Bone marrow (tissue), 2 donors: ENCODE measurements at regions not wholly inside any gene's neighbourhood (a gene's known extent, or its start where the extent isn't known, plus 50 kb on each side); places are given as distances from the start of the nearest gene placed in this dataset.

Experiments used
- DNase-seq, 2 donors: peaks; one replicate each; lab custom pipeline; 2025; lab: John Stamatoyannopoulos, UW

DNA sequence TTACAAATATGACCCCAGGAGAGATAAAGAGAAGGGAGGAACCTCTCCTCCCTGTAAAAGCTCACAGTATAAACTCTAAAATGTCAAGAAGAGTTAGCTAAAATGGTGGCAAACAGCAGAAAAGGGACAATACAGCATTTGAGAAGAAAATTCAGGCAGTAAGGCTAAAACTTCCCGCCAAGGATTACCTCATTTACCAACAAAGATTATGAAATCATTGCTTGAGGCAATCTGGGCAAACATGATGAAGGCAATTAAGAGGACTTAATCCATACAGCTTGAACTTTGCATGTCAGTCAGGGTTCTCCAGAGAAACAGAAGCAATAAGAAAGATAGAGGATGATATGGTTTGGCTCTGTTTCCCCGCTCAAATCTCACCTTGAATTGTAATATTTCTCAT lies 81.4 kb downstream of the CMPK2 start:
- DNase-seq: no peak

DNA sequence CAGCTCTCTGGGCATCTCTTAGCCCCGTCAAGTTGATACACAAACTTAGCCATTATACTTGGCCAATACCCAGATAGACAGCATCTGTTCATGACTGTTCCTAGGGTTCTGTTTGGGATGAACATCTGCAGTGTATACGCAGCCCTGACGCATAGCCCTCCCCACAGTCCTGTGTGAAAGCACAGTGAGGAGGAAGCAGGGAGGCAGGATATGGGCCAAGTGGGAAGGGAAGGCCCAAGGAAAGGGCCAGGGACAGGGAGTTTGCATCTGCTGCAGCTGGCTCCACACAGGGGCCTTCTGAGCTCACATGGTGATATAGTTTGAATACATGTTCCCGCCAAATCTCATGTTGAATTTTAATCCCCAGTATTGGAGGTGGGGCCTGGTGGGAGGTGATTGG lies 80.2 kb downstream of the CMPK2 start:
- DNase-seq: no peak

DNA sequence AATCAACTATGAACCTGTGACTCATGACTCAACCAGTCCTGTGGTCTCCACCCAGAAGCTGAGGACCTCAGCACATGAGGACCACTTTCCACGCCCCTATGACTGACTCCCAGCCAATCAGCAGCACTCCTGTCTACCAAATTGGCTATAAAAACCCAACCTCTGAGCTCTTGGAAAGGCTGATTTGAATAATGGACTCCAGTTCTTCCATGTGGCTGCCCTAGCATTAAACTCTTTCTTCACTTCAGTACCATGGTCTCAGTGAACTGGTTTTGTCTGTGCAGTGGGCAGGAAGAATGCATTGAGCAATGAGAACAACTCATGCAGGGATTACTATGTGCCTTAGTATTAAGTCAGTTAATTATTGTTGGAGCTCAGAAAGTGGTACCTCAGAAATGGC lies 78.3 kb downstream of the CMPK2 start:
- DNase-seq: no peak

DNA sequence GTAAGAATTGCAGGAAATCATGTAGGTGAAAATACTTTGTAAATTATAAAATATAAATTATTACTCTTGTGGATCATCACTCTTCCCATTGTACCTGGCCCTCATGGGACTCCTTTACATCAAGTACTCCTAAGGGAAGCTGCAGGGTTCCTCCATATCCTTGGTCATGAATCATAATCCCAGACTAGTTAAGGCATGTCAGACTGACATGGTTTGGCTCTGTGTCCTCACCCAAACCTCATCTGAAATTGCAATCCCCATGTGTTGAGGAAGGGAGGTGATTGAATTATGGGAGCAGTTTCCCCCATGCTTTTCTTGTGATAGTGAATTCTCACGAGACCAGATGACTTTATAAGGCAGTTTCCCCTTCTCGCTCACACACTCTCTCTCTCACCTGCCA lies 77.1 kb downstream of the CMPK2 start:
- no peak for DNase-seq

DNA sequence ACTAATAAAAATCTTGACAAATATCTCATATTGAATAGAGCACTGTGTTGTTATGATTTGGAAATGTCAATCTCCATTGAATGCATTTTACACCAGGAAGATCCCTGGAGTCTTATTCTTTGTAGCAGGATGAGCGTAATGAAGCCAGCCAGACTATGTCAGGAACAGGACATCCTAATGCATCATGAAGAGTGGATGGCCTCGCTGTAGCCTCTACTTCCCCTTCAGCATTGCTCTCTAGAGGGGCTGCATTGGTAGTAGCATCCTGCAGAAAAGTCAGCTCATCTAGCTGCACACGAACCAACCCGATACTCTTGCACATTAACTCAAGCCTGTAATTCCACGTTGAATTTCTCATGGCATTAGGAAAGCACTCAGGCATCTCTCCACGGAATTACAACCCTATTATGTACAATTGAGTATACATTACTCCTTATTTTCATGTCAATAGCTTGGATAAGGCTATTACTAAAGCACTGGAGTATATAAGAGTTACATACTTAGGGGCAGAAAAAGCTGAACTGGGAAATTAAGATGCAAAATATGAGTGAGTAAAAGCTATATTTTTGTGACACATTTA lies 76.1 kb downstream of the CMPK2 start:
- no peak for DNase-seq

DNA sequence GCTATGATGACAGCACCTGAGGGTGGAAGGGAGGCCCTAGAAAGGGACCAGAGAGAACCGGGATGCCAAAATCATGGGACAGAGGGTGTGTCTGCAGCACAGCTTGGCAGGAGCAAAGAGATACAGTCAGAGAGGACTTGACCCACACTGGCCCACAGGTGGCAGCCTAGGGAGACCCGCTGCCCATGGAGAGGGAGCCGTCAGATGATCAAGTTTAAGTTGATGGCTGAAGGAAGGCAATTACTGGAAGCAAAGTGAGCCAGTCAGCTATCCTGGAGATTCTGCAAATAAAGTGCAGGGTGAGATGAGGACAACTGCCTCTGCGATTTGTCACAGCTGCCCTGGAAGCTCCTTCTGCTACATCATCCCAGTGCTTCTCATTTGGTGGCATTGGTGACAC lies 74.0 kb downstream of the CMPK2 start:
- DNase-seq: no peak

DNA sequence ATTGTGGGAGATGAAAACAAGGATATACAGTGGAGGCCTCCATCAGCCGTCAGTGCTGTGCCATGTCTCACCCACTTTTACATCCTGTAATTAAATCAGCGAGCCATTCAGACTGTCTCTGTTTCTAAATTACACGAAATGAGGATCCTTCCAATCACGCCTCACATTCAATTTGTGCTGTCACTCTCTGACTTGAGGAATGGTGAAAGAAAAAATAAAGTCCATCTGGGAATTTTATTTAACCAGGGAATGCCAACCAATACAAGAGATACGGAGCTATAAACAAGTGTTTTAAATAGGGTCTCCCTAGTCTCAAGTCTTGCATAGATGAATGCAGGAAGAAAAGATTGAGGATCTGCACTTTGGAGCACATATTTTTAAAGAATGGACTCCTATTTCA lies 72.8 kb downstream of the CMPK2 start:
- no peak for DNase-seq

DNA sequence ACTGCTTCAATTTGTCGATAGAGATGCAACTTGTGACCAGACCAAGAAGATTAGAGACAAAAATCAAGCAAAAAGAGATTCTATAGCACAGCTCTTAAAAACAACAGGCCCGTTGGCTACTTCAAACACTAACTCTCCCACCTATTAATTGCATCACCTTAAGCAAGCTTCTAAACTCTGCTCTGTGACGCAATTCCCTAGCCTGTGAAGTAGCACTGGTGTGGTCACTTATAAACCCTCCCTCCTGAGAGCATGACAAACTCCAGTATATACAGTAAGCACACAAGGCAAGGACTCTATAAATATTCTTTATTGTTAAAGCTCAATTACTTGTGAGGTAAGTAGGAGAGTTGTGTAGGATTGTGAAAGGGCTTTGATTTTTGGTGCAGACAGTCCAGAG lies 72.3 kb downstream of the CMPK2 start:
- no peak for DNase-seq

DNA sequence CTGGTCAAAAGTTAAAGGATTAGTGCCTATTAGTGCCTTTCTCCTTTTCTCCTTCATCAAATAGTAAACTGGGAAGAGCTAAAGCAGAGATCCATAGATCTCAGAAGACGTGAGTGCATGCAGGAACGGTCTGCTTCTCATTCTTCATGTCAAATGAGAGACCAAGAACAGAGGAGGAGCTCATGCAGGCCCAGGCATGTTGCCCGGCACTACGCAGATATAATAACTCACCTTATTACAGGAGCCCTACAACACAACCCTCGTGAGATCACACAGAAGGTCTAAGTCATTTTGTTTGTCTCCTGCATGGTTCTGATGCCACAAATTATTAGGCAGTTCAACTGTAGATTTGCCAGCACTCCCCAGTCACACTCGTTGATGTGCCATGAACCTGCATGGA lies 71.8 kb downstream of the CMPK2 start:
- no peak for DNase-seq

DNA sequence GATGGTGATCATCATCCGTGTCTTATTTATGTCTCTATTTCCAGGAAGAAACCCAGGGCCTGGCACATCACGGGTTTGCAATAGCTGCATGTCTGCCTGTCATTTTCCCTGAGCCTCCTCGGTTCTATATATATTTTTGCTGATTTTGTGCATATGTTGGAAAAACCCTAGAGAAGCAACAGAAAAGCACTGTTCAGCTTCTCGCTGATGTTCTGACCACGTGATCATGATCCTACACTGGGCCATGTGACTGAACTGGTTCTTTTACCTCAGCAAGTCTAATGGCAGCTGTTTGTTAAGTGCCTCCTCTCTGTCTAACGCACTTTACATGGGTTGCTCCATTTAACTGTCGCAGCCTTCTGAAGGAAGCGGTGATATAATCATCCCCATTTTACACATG lies 71.3 kb downstream of the CMPK2 start:
- DNase-seq: no peak
